H1 (cell line): ENCODE measurements at regions not wholly inside any gene's neighbourhood (a gene's known extent, or its start where the extent isn't known, plus 50 kb on each side); places are given as distances from the start of the nearest gene placed in this dataset.

Experiments used
- GABPA ChIP-seq: IDR thresholded peaks from 2 replicates; pipeline ENCODE4 v1.6.1; 2011; ENCODE audit warnings: mild to moderate bottlenecking, low read length, moderate library complexity, borderline replicate concordance; ENCODE audit not compliant: insufficient read depth
- JUND ChIP-seq: IDR thresholded peaks from 2 replicates; pipeline ENCODE4 v1.6.1; 2011; ENCODE audit warnings: mild to moderate bottlenecking, improper control_type of control experiment, low read length

DNA sequence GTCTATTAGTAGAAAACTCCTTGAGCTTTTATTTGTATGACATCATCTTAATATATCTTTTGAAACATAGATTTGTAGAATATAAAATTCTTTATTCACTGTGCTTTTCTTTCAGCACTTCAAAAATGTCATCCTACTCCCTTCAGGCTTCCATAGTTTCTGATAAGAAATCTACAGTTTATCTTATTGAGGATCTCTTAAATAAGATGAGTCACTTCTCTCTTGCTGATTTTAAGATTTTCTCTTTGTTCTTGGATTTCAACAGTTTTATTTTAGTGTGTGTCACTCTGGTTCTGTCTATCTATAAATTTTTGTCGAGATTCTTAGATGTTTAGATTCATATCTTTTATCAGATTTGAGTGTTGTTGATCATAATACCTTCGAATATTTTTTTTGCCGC, 566.1 kb upstream of the CHORDC1 start (continued):
- TF ChIP-seq GABPA (no peak), JUND (no peak)
